Liver (tissue), 8 donors: ENCODE measurements at regions not wholly inside any gene's neighbourhood (a gene's known extent, or its start where the extent isn't known, plus 50 kb on each side); places are given as distances from the start of the nearest gene placed in this dataset.

Experiments used
- DNase-seq: peaks from one replicate; pipeline ENCODE4 v3.0.0-alpha.2; 2017; ENCODE audit warnings: low spot score
- H3K27ac ChIP-seq, 2 donors: one replicate each; pipeline ENCODE4 v1.7.0; 2013; ENCODE audit warnings: inconsistent platforms in 2 of 2, low read length in 2 of 2, control low read depth in 1 of 2, low read depth in 1 of 2, mild to moderate bottlenecking in 1 of 2
- H3K27me3 ChIP-seq, 4 donors: one replicate each; pipeline versions ENCODE4 v1.6.1 to v1.7.0; 2013; ENCODE audit warnings: low read length in 3 of 4, inconsistent platforms in 1 of 4, mild to moderate bottlenecking in 1 of 4, moderate library complexity in 1 of 4; ENCODE audit not compliant: control insufficient read depth in 4 of 4, insufficient read depth in 4 of 4
- H3K36me3 ChIP-seq, 4 donors: one replicate each; pipeline versions ENCODE4 v1.6.1 to v1.7.0; 2013; ENCODE audit warnings: low read length in 3 of 4, mild to moderate bottlenecking in 3 of 4, low read depth in 1 of 4, moderate library complexity in 1 of 4; ENCODE audit not compliant: control insufficient read depth in 4 of 4, insufficient read depth in 3 of 4
- H3K4me1 ChIP-seq, 4 donors: one replicate each; pipeline versions ENCODE4 v1.6.1 to v1.7.0; 2013; ENCODE audit warnings: low read length in 3 of 4, mild to moderate bottlenecking in 3 of 4, moderate library complexity in 1 of 4; ENCODE audit not compliant: control insufficient read depth in 4 of 4, insufficient read depth in 4 of 4
- H3K4me3 ChIP-seq, 3 donors: one replicate each; pipeline versions ENCODE4 v1.6.1 to v1.7.0; 2013; ENCODE audit warnings: low read length in 3 of 3, control low read depth in 1 of 3, low read depth in 1 of 3, mild to moderate bottlenecking in 1 of 3
- H3K9ac ChIP-seq, 2 donors: one replicate each; pipeline ENCODE4 v1.7.0; 2013; ENCODE audit warnings: low read length in 2 of 2, mild to moderate bottlenecking in 2 of 2, moderate library complexity in 2 of 2, control low read depth in 1 of 2, low read depth in 1 of 2
- H3K9me3 ChIP-seq, 4 donors: one replicate each; pipeline versions ENCODE4 v1.6.1 to v1.7.0; 2013; ENCODE audit warnings: low read length in 3 of 4; ENCODE audit not compliant: control insufficient read depth in 4 of 4
- CTCF ChIP-seq: fragments of 150-350 bp; IDR thresholded peaks from 2 replicates; pipeline ENCODE4 v1.5.1; 2017; ENCODE audit warnings: improper control_type of control experiment, low read depth, low read length; ENCODE audit not compliant: missing input control
- EGR1 ChIP-seq, 2 donors: IDR thresholded peaks; 2 replicates each; pipeline ENCODE4 v1.6.1; 2016 to 2018; ENCODE audit warnings: antibody characterized with exemption in 2 of 2, low read depth in 2 of 2
- FOXA1 ChIP-seq: IDR thresholded peaks from 2 replicates; pipeline ENCODE4 v1.6.1; 2016; ENCODE audit warnings: antibody characterized with exemption
- GABPA ChIP-seq, 2 donors: IDR thresholded peaks in 1 of 2; conservative IDR thresholded peaks in 1 of 2; 2 replicates each; pipeline ENCODE4 v1.6.1; 2016; ENCODE audit warnings: antibody characterized with exemption in 2 of 2, mild to moderate bottlenecking in 1 of 2, moderate library complexity in 1 of 2
- HNF4A ChIP-seq, 2 donors: conservative IDR thresholded peaks; 2 replicates each; pipeline ENCODE4 v1.6.1; 2016; ENCODE audit warnings: antibody characterized with exemption in 2 of 2, mild to moderate bottlenecking in 2 of 2
- JUND ChIP-seq, 2 donors: IDR thresholded peaks; 2 replicates each; pipeline ENCODE4 v1.6.1; 2016; ENCODE audit warnings: antibody characterized with exemption in 2 of 2
- MAX ChIP-seq: IDR thresholded peaks from 2 replicates; pipeline ENCODE4 v1.6.1; 2016; ENCODE audit warnings: antibody characterized with exemption
- NR2F2 ChIP-seq: IDR thresholded peaks from 2 replicates; pipeline ENCODE4 v1.6.1; 2016; ENCODE audit warnings: antibody characterized with exemption
- REST ChIP-seq: IDR thresholded peaks from 2 replicates; pipeline ENCODE4 v1.6.1; 2016; ENCODE audit warnings: antibody characterized with exemption, mild to moderate bottlenecking
- RXRA ChIP-seq, 2 donors: IDR thresholded peaks; 2 replicates each; pipeline ENCODE4 v1.6.1; 2017 to 2018; ENCODE audit warnings: antibody characterized with exemption in 2 of 2, mild to moderate bottlenecking in 1 of 2
- TAF1 ChIP-seq: conservative IDR thresholded peaks from 2 replicates; pipeline ENCODE4 v1.6.1; 2016; ENCODE audit warnings: antibody characterized with exemption, mild to moderate bottlenecking
- YY1 ChIP-seq: IDR thresholded peaks from 2 replicates; pipeline ENCODE4 v1.6.1; 2016; ENCODE audit warnings: antibody characterized with exemption, mild to moderate bottlenecking
- ZBTB33 ChIP-seq: IDR thresholded peaks from 2 replicates; pipeline ENCODE4 v1.6.1; 2016; ENCODE audit warnings: antibody characterized with exemption
- WGBS: extraction: QIAGEN DNeasy Blood & Tissue Kit; methylation state at CpG from one replicate; pipeline ENCODE4 v1.1.7; 2013; 5-methylcytosine and 5-hydroxymethylcytosine counted together
- donor health status: healthy.
- donor health status: healthy.
- donor health status: healthy.
- donor health status: healthy.
- donor health status: healthy.

GRCh38 chr11:22079133-22079872 lies 113.6 kb upstream of the ANO5 start:
- Histone ChIP-seq H3K27ac (peak overlapping the region in 1 of 2 donors; percentile 26), H3K36me3 (no peaks in the 10 kb centered on the region), H3K9ac (no peak overlapping the region), H3K4me3 (no peak overlapping the region), H3K4me1 (peaks cover 7 to 40% (median 31%) of the 10 kb centered on the region in 4 donors), H3K9me3 (no peaks in the 10 kb centered on the region), H3K27me3 (no peaks in the 10 kb centered on the region)
- TF ChIP-seq JUND (IDR thresholded peaks at IDR 0.05) (no peak), MAX (no peak), FOXA1 (no peak), REST (no peak), ZBTB33 (no peak), EGR1 (IDR thresholded peaks at IDR 0.05; ENCODE audit: low read depth in 2 of 2) (no peak), TAF1 (no peak), CTCF (no peak), GABPA (IDR thresholded peaks at IDR 0.05 in 1 of 2, conservative IDR thresholded peaks at IDR 0.05 in 1 of 2) (no peak), YY1 (no peak), HNF4A (conservative IDR thresholded peaks at IDR 0.05) (no peak)
- no peak for DNase-seq
- WGBS, result 42% methylated on average over 1 of the region's 1 CpG

GRCh38 chr11:22082178-22082577 lies 110.7 kb upstream of the ANO5 start:
- Histone ChIP-seq H3K36me3 (no peaks in the 10 kb centered on the region), H3K27ac (peak overlapping the region; percentile 28 to 42), H3K9me3 (no peaks in the 10 kb centered on the region), H3K9ac (no peak overlapping the region), H3K4me3 (no peak overlapping the region), H3K27me3 (no peaks in the 10 kb centered on the region), H3K4me1 (peaks cover 4 to 34% (median 27%) of the 10 kb centered on the region in 4 donors)
- DNase-seq, result no peak
- TF ChIP-seq REST (no peak), EGR1 (IDR thresholded peaks at IDR 0.05; ENCODE audit: low read depth in 2 of 2) (no peak), RXRA (IDR thresholded peaks at IDR 0.05) (no peak), NR2F2 (no peak)
